ENCODE measurements at regions not wholly inside any gene's neighbourhood (a gene's known extent, or its start where the extent isn't known, plus 50 kb on each side); places are given as distances from the start of the nearest gene placed in this dataset.

DNA sequence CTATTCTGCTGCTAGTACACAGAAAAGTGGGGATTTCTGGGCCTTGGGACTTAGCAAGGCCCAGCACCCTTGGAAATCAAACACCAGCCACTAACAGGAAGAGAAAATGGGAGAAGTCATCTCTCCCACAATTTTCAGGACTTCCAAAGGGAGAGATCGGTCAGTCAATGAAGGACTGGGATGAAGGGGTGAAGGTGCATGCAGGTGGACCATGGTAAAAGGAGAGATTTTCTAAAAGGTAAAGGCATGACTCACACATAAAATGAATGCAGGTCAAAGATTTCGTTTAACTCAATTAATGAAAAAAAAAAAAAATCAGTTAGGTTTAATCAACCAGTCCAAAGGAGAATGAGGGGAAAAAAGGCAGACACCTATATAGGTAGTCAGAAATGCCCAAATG, 176.4 kb upstream of the PROK2 start:
- peaks cover 18 to 43% of the 10 kb centered on the region in 2 donors for H3K27me3 Mint-ChIP-seq (ENCODE audit: low read depth in 2 of 2)
- no peak for ATAC-seq
- H3K4me1 Mint-ChIP-seq, result no peaks in the 10 kb centered on the region
- H3K27ac Mint-ChIP-seq, result no peak overlapping the region
- no peak for DNase-seq
- no peaks in the 10 kb centered on the region for H3K36me3 Mint-ChIP-seq
- 96% methylated on average over 2 of the region's 2 CpGs for WGBS (ENCODE audit: insufficient coverage)
- no peak overlapping the region for H3K4me3 Mint-ChIP-seq
- H3K4me1 ChIP-seq (ENCODE audit: control insufficient read depth, insufficient read depth, low read length), result no peaks in the 10 kb centered on the region
- no peaks in the 10 kb centered on the region for H3K9me3 ChIP-seq (ENCODE audit: control insufficient read depth, insufficient read depth, low read length)
- TF ChIP-seq, protein P1, sequence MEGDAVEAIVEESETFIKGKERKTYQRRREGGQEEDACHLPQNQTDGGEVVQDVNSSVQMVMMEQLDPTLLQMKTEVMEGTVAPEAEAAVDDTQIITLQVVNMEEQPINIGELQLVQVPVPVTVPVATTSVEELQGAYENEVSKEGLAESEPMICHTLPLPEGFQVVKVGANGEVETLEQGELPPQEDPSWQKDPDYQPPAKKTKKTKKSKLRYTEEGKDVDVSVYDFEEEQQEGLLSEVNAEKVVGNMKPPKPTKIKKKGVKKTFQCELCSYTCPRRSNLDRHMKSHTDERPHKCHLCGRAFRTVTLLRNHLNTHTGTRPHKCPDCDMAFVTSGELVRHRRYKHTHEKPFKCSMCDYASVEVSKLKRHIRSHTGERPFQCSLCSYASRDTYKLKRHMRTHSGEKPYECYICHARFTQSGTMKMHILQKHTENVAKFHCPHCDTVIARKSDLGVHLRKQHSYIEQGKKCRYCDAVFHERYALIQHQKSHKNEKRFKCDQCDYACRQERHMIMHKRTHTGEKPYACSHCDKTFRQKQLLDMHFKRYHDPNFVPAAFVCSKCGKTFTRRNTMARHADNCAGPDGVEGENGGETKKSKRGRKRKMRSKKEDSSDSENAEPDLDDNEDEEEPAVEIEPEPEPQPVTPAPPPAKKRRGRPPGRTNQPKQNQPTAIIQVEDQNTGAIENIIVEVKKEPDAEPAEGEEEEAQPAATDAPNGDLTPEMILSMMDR (IDR thresholded peaks at IDR 0.05), result no peak
- no peaks in the 10 kb centered on the region for H3K27me3 ChIP-seq (ENCODE audit: control insufficient read depth, insufficient read depth, low read length)
- H3K36me3 ChIP-seq (ENCODE audit: control insufficient read depth, insufficient read depth, low read length), result no peaks in the 10 kb centered on the region
- no peak overlapping the region for H3K27ac ChIP-seq (ENCODE audit: low read length)
- no peaks in the 10 kb centered on the region for H3K9me3 Mint-ChIP-seq
- intact Hi-C loops (cut with micrococcal nuclease), result no loop called here
- no peak overlapping the region for H3K4me3 ChIP-seq (ENCODE audit: low read length)

- no peaks in the 10 kb centered on the region for H3K4me1 Mint-ChIP-seq
- no peaks in the 10 kb centered on the region for H3K9me3 ChIP-seq (ENCODE audit: control insufficient read depth, insufficient read depth, low read length)
- no peak for DNase-seq
- H3K36me3 Mint-ChIP-seq, result no peaks in the 10 kb centered on the region
- H3K4me3 ChIP-seq (ENCODE audit: low read length), result no peak overlapping the region
- H3K4me3 Mint-ChIP-seq, result no peak overlapping the region
- no peaks in the 10 kb centered on the region for H3K4me1 ChIP-seq (ENCODE audit: control insufficient read depth, insufficient read depth, low read length)
- H3K27me3 ChIP-seq (ENCODE audit: control insufficient read depth, insufficient read depth, low read length), result no peaks in the 10 kb centered on the region
- no peak overlapping the region for H3K27ac Mint-ChIP-seq
- 36% methylated on average over 1 of the region's 2 CpGs for WGBS (ENCODE audit: insufficient coverage)
- no peaks in the 10 kb centered on the region for H3K36me3 ChIP-seq (ENCODE audit: control insufficient read depth, insufficient read depth, low read length)
- no peak overlapping the region for H3K27ac ChIP-seq (ENCODE audit: low read length)
- ATAC-seq, result no peak
- peaks cover 14 to 29% of the 10 kb centered on the region in 2 donors for H3K27me3 Mint-ChIP-seq (ENCODE audit: low read depth in 2 of 2)
- TF ChIP-seq, protein P1 (IDR thresholded peaks at IDR 0.05), result no peak
- intact Hi-C loops (cut with micrococcal nuclease), result no loop called here
- H3K9me3 Mint-ChIP-seq, result no peaks in the 10 kb centered on the region
Measured at GRCh38 chr3:71958533-71958932, 173.6 kb upstream of the PROK2 start.

DNA sequence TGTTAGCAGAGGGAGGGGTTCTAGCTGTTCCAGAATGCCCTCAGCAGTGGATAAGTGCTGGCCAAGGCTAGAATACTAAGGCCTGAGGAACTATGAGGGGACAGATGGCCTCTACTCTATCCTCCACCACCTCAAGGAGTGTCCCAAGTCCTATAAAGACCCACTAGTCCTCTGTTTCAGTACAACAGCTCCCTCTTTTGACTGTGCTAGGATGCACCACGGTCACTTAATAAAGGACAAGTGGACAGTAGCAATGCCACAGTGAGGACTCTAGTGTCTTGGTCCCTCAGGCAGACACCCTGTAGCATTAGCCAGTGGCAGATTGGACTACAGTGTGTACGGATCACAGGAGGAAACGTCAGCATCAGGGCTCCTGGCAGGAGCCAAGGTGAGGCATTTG, 171.8 kb upstream of the PROK2 start:
- no peak overlapping the region for H3K27ac Mint-ChIP-seq
- H3K36me3 ChIP-seq (ENCODE audit: control insufficient read depth, insufficient read depth, low read length), result no peaks in the 10 kb centered on the region

DNA sequence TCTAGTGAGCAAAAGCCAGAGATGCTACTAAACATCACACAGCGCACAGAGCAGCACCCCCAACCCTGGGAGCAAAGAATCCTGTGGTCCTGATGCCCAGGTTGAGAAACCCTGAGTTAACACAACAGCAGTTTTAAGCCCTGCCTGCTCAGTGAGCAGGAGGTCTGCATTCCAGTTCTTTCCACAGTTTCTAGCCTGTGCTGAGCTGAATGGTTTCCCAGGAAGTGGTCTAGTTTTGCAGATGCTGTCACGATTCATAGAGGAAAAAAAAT, 171.1 kb upstream of the PROK2 start:
- WGBS (ENCODE audit: insufficient coverage), result 100% methylated on average over 1 of the region's 2 CpGs
- no peaks in the 10 kb centered on the region for H3K27me3 ChIP-seq (ENCODE audit: control insufficient read depth, insufficient read depth, low read length)
- ATAC-seq, result no peak

More for the DNA sequence above, 171.8 kb upstream of the PROK2 start:
- H3K27me3 Mint-ChIP-seq (ENCODE audit: low read depth in 2 of 2), result peaks cover 6 to 18% of the 10 kb centered on the region in 2 donors
- Histone ChIP-seq H3K27ac (ENCODE audit: low read length) (no peak overlapping the region), H3K9me3 (ENCODE audit: control insufficient read depth, insufficient read depth, low read length) (no peaks in the 10 kb centered on the region), H3K4me1 (ENCODE audit: control insufficient read depth, insufficient read depth, low read length) (no peaks in the 10 kb centered on the region), H3K27me3 (ENCODE audit: control insufficient read depth, insufficient read depth, low read length) (no peaks in the 10 kb centered on the region), H3K4me3 (ENCODE audit: low read length) (no peak overlapping the region)
- H3K4me3 Mint-ChIP-seq, result no peak overlapping the region
- TF ChIP-seq, protein P1 (IDR thresholded peaks at IDR 0.05), result no peak
- intact Hi-C loops (cut with micrococcal nuclease), result no loop called here
- H3K36me3 Mint-ChIP-seq, result no peaks in the 10 kb centered on the region
- 94% methylated on average over 3 of the region's 3 CpGs for WGBS (ENCODE audit: insufficient coverage)
- ATAC-seq (no peak), DNase-seq (no peak)
- no peaks in the 10 kb centered on the region for H3K4me1 Mint-ChIP-seq
- no peaks in the 10 kb centered on the region for H3K9me3 Mint-ChIP-seq

More for the DNA sequence above, 171.1 kb upstream of the PROK2 start:
- intact Hi-C loops (cut with micrococcal nuclease), result no loop called here
- H3K9me3 ChIP-seq (ENCODE audit: control insufficient read depth, insufficient read depth, low read length), result no peaks in the 10 kb centered on the region
- peaks cover 3 to 13% of the 10 kb centered on the region in 2 donors for H3K27me3 Mint-ChIP-seq (ENCODE audit: low read depth in 2 of 2)
- H3K9me3 Mint-ChIP-seq, result no peaks in the 10 kb centered on the region
- no peak overlapping the region for H3K27ac ChIP-seq (ENCODE audit: low read length)
- no peaks in the 10 kb centered on the region for H3K4me1 ChIP-seq (ENCODE audit: control insufficient read depth, insufficient read depth, low read length)
- H3K4me1 Mint-ChIP-seq, result no peaks in the 10 kb centered on the region
- H3K4me3 ChIP-seq (ENCODE audit: low read length), result no peak overlapping the region
- TF ChIP-seq, protein P1 (IDR thresholded peaks at IDR 0.05), result no peak
- H3K36me3 Mint-ChIP-seq, result no peaks in the 10 kb centered on the region
- DNase-seq, result no peak
- H3K4me3 Mint-ChIP-seq, result no peak overlapping the region
- no peaks in the 10 kb centered on the region for H3K36me3 ChIP-seq (ENCODE audit: control insufficient read depth, insufficient read depth, low read length)
- no peak overlapping the region for H3K27ac Mint-ChIP-seq
